B cell (primary cell): ENCODE measurements at regions not wholly inside any gene's neighbourhood (a gene's known extent, or its start where the extent isn't known, plus 50 kb on each side); places are given as distances from the start of the nearest gene placed in this dataset.

Source experiments
- ATAC-seq: fragments of 200-7000 bp; cut with Tn5 transposase; one replicate; pipeline ENCODE4 v1.10.0; 2021; ENCODE audit warnings: low read depth, mild to moderate bottlenecking, moderate number of reproducible peaks, moderate library complexity
- CTCF ChIA-PET: fragments of 350-600 bp; sonication (Branson Sonifier 250); formaldehyde crosslinking; loops from one replicate; lab custom pipeline; 2021; ENCODE audit warnings: antibody characterized with exemption, inconsistent platforms; lab: Charles Lee
- POLR2A ChIA-PET: fragments of 350-600 bp; sonication (Branson Sonifier 250); formaldehyde crosslinking; loops from one replicate; lab custom pipeline; 2021; ENCODE audit warnings: antibody characterized with exemption; lab: Charles Lee
- DNase-seq: peaks from one replicate; pipeline ENCODE4 v3.0.0; 2013
- H2AFZ ChIP-seq: 2 replicates; pipeline ENCODE4 v1.6.1; 2012; ENCODE audit warnings: mild to moderate bottlenecking, low read depth, low read length; ENCODE audit not compliant: insufficient read depth, poor library complexity, severe bottlenecking
- H3K27ac ChIP-seq, 2 donors: 1 replicate in 1 of 2; 2 replicates in 1 of 2; pipeline ENCODE4 v1.5.1; 2012 to 2013; ENCODE audit warnings: low read length in 2 of 2, mild to moderate bottlenecking in 2 of 2, moderate library complexity in 1 of 2
- H3K27me3 ChIP-seq, 4 experiments: fragments of 200-600 bp in 1 of 4; sonication (generic) in 1 of 4; replicated peaks in 1 of 4; 1 replicate in 2 of 4; 2 replicates in 2 of 4; pipeline versions ENCODE4 v1.6.1 to v1.7.0; 2013 to 2016; ENCODE audit warnings: low read length in 3 of 4, mild to moderate bottlenecking in 2 of 4, mixed read lengths in 1 of 4, moderate library complexity in 1 of 4; ENCODE audit not compliant: insufficient read depth in 4 of 4, control insufficient read depth in 3 of 4; ENCODE audit errors: control extremely low read depth in 1 of 4
- H3K36me3 ChIP-seq, 2 experiments: replicated peaks in 1 of 2; 1 replicate in 1 of 2; 2 replicates in 1 of 2; pipeline versions ENCODE4 v1.6.1 to v1.7.1; 2013; ENCODE audit warnings: low read length in 1 of 2; ENCODE audit not compliant: insufficient read depth in 2 of 2, control insufficient read depth in 1 of 2; ENCODE audit errors: control extremely low read depth in 1 of 2, extremely low read depth in 1 of 2
- H3K4me1 ChIP-seq, 2 donors: fragments of 200-600 bp in 1 of 2; sonication (generic) in 1 of 2; 1 replicate in 1 of 2; 2 replicates in 1 of 2; pipeline versions ENCODE4 v1.5.1 to v1.6.1; 2013 to 2017; ENCODE audit warnings: low read length in 2 of 2; ENCODE audit not compliant: control insufficient read depth in 2 of 2, insufficient read depth in 2 of 2
- H3K4me2 ChIP-seq: replicated peaks from 2 replicates; pipeline ENCODE3; 2012; ENCODE audit warnings: mild to moderate bottlenecking, low read depth, low read length; ENCODE audit not compliant: poor library complexity, severe bottlenecking
- H3K4me3 ChIP-seq, 5 experiments: fragments of 200-600 bp in 1 of 5; sonication (generic) in 1 of 5; 1 replicate in 3 of 5; 2 replicates in 2 of 5; pipeline versions ENCODE4 v1.5.1 to v1.7.0; 2011 to 2016; ENCODE audit warnings: low read length in 4 of 5, mild to moderate bottlenecking in 4 of 5, low read depth in 2 of 5, control low read depth in 1 of 5, moderate library complexity in 1 of 5; ENCODE audit not compliant: insufficient read depth in 1 of 5; ENCODE audit errors: control extremely low read depth in 1 of 5, extremely low read depth in 1 of 5
- H3K79me2 ChIP-seq: fragments of 200-600 bp; sonication (generic); one replicate; pipeline ENCODE4 v1.6.0; 2016; ENCODE audit warnings: low read length; ENCODE audit not compliant: control insufficient read depth, insufficient read depth
- H3K9ac ChIP-seq: fragments of 200-600 bp; sonication (generic); 2 replicates; pipeline ENCODE4 v1.6.1; 2017; ENCODE audit warnings: mild to moderate bottlenecking, low read length, moderate library complexity
- H3K9me3 ChIP-seq, 3 donors: one replicate each; pipeline versions ENCODE4 v1.6.1 to v1.7.1; 2013; ENCODE audit warnings: low read length in 2 of 3; ENCODE audit not compliant: control insufficient read depth in 2 of 3, insufficient read depth in 1 of 3; ENCODE audit errors: control extremely low read depth in 1 of 3
- H4K20me1 ChIP-seq: 2 replicates; pipeline ENCODE4 v1.6.0; 2012; ENCODE audit warnings: mild to moderate bottlenecking, low read length; ENCODE audit not compliant: insufficient read depth, control insufficient read depth, poor library complexity, severe bottlenecking
- H3K27ac Mint-ChIP-seq: one replicate; pipeline ENCODE4 v1.8.0; 2021; ENCODE audit warnings: mixed read lengths
- H3K27me3 Mint-ChIP-seq: one replicate; pipeline ENCODE4 v1.8.0; 2021; ENCODE audit warnings: mixed read lengths
- H3K4me1 Mint-ChIP-seq: one replicate; pipeline ENCODE4 v1.8.0; 2021; ENCODE audit warnings: mixed read lengths
- H3K4me3 Mint-ChIP-seq: one replicate; pipeline ENCODE4 v1.8.0; 2021; ENCODE audit warnings: mixed read lengths
- H3K9me3 Mint-ChIP-seq: one replicate; pipeline ENCODE4 v1.8.0; 2022; ENCODE audit warnings: mixed read lengths; ENCODE audit not compliant: insufficient read depth
- CTCF ChIP-seq: fragments of 200-600 bp; IDR thresholded peaks from one replicate; pipeline ENCODE4 v1.8.0; 2022; ENCODE audit warnings: antibody characterized with exemption, mild to moderate bottlenecking
- EZH2 ChIP-seq: IDR thresholded peaks from 2 replicates; pipeline ENCODE4 v1.6.1; 2012; ENCODE audit warnings: borderline replicate concordance, low read depth, mild to moderate bottlenecking, moderate library complexity, low read length; ENCODE audit not compliant: insufficient read depth, poor library complexity, severe bottlenecking
- WGBS: methylation state at CpG from one replicate; pipeline ENCODE4 v1.1.5; 2013; ENCODE audit warnings: missing lambda C conversion rate; ENCODE audit not compliant: insufficient coverage; 5-methylcytosine and 5-hydroxymethylcytosine counted together
- intact Hi-C: fragments of 100-400 bp; cut with micrococcal nuclease; formaldehyde crosslinking; loops from one replicate; pipeline ENCODE4 v1.10.0; 2022

GRCh38 chr17:15109608-15110007, 155.5 kb downstream of the PMP22 start:
- ATAC-seq (no peak), DNase-seq (no peak)
- no peaks in the 10 kb centered on the region for H3K4me1 Mint-ChIP-seq
- POLR2A ChIA-PET: no interaction called here
- Histone ChIP-seq H3K4me3 (no peak overlapping the region), H3K4me1 (no peaks in the 10 kb centered on the region), H3K36me3 (no peaks in the 10 kb centered on the region), H3K4me2 (no peak overlapping the region), H3K27me3 (no peaks in the 10 kb centered on the region), H3K27ac (no peak overlapping the region), H4K20me1 (no peaks in the 10 kb centered on the region), H2AFZ (no peak overlapping the region), H3K9me3 (no peaks in the 10 kb centered on the region), H3K9ac (no peak overlapping the region), H3K79me2 (no peaks in the 10 kb centered on the region)
- intact Hi-C loops: no loop called here
- no peak for TF ChIP-seq CTCF
- no peak for TF ChIP-seq EZH2
- peaks cover under 1% of the 10 kb centered on the region for H3K9me3 Mint-ChIP-seq
- no peaks in the 10 kb centered on the region for H3K27me3 Mint-ChIP-seq
- no peak overlapping the region for H3K27ac Mint-ChIP-seq
- H3K4me3 Mint-ChIP-seq: no peak overlapping the region
- CTCF ChIA-PET: no interaction called here
- WGBS: no CpG with 5 or more reads among the region's 3 CpGs

GRCh38 chr17:15108992-15109391, 156.1 kb downstream of the PMP22 start:
- CTCF ChIA-PET: no interaction called here
- Histone ChIP-seq H3K4me2 (no peak overlapping the region), H3K9ac (no peak overlapping the region)

More at GRCh38 chr17:15108992-15109391, 156.1 kb downstream of the PMP22 start:
- intact Hi-C loops: no loop called here
- Histone ChIP-seq H2AFZ (no peak overlapping the region), H3K36me3 (no peaks in the 10 kb centered on the region), H3K27ac (no peak overlapping the region), H3K4me1 (no peaks in the 10 kb centered on the region), H3K9me3 (no peaks in the 10 kb centered on the region), H4K20me1 (no peaks in the 10 kb centered on the region), H3K27me3 (no peaks in the 10 kb centered on the region), H3K4me3 (no peak overlapping the region), H3K79me2 (no peaks in the 10 kb centered on the region)
- no peak for ATAC-seq
- no peaks in the 10 kb centered on the region for H3K27me3 Mint-ChIP-seq
- no peaks in the 10 kb centered on the region for H3K9me3 Mint-ChIP-seq
- no peak overlapping the region for H3K27ac Mint-ChIP-seq
- H3K4me1 Mint-ChIP-seq: no peaks in the 10 kb centered on the region
- TF ChIP-seq CTCF (no peak), EZH2 (no peak)
- POLR2A ChIA-PET: no interaction called here
- no peak for DNase-seq
- no peak overlapping the region for H3K4me3 Mint-ChIP-seq
- WGBS: no CpG with 5 or more reads among the region's 3 CpGs
